ENCODE measurements at regions not wholly inside any gene's neighbourhood (a gene's known extent, or its start where the extent isn't known, plus 50 kb on each side); places are given as distances from the start of the nearest gene placed in this dataset.

DNA sequence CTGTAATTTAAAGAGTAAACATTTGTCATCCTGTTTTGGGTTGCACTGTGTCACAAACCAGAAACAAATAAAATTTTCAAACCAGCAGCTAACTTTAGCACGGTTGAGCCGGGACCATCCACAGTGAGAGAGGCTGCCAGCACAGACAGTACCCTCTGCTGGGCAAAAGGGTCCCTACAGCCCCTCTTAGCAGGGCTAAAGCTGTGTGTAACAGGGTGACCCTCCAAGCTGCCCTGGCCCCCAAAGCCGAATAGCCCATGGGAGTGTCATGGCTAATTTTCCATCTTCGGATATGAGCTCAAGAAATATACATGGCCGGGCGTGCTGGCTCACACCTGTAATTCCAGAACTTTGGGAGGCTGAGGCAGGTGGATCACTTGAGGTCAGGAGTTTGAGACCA is 157.1 kb upstream of the GRIN2B start:
- DNase-seq (peak; percentile 3), ATAC-seq (no peak)
- intact Hi-C loops (cut with micrococcal nuclease): no loop called here
- Mint-ChIP-seq H3K4me3 (no peak overlapping the region), H3K36me3 (ENCODE audit: low read depth) (no peaks in the 10 kb centered on the region), H3K9me3 (no peaks in the 10 kb centered on the region), H3K27me3 (peaks cover 11% of the 10 kb centered on the region), H3K27ac (no peak overlapping the region), H3K4me1 (ENCODE audit: low read depth) (no peaks in the 10 kb centered on the region)
- TF ChIP-seq CTCF (IDR thresholded peaks at IDR 0.05): peak; percentile 21
- CTCF ChIA-PET: interaction anchor here (1.2 kb wide), 1 partner anchor 29 kb away, joined by 5 read pairs; no protein-coding TSS in a partner anchor
- POLR2A ChIA-PET: no interaction called here

DNA sequence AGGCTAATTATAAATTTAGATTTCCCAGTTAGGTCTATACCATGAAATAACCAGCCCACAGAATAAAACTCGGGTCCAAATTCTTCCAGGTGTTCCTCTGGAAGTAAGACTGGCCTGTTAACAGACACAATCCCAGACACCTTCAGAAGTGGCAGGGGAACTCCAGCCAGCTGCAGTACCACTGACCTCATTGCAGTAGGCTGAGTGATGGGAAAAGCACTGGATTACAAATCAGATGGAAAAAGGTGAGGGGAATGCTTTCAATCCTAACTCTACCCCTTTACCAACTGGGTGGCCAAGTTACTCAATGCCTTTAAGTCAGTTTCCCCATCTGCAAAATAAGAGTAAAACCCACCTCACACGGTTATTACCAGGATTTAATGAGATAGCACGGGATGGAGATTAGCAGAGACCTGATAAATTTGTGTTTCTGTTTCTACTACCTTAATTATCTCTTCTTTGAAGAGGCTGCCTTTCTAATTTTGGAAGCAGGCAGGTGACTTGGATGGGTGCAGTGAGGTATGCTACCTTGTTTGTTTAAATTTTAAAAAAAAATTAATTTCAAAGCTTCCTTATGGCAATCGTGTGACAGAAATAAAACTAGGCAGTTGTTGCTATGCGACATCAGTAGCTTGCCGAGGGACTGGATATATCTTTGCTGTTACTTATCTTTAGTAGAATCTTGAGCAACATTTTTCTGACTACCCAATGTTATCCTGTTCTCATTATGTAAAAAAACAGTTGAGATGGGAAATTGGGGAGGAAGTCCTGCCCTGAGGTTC is 167.3 kb upstream of the GRIN2B start:
- POLR2A ChIA-PET: no interaction called here
- no peak overlapping the region for H3K27ac Mint-ChIP-seq
- H3K4me3 Mint-ChIP-seq: no peak overlapping the region
- CTCF ChIA-PET: no interaction called here
- no peak for ATAC-seq
- H3K9me3 Mint-ChIP-seq: peaks cover 1% of the 10 kb centered on the region
- no peaks in the 10 kb centered on the region for H3K4me1 Mint-ChIP-seq (ENCODE audit: low read depth)
- H3K36me3 Mint-ChIP-seq (ENCODE audit: low read depth): no peaks in the 10 kb centered on the region
- peaks cover 1% of the 10 kb centered on the region for H3K27me3 Mint-ChIP-seq
- no peak for DNase-seq
- intact Hi-C loops (cut with micrococcal nuclease): no loop called here
- TF ChIP-seq CTCF (IDR thresholded peaks at IDR 0.05): no peak

GRCh38 chr12:14153803-14154202 is 172.4 kb upstream of the GRIN2B start:
- no peak for ATAC-seq
- intact Hi-C loops (cut with micrococcal nuclease): no loop called here
- H3K4me3 Mint-ChIP-seq: no peak overlapping the region
- H3K27ac Mint-ChIP-seq: no peak overlapping the region
- POLR2A ChIA-PET: no interaction called here
- H3K36me3 Mint-ChIP-seq (ENCODE audit: low read depth): no peaks in the 10 kb centered on the region
- CTCF ChIA-PET: no interaction called here
- H3K27me3 Mint-ChIP-seq: peaks cover 3% of the 10 kb centered on the region
- H3K4me1 Mint-ChIP-seq (ENCODE audit: low read depth): no peaks in the 10 kb centered on the region
- DNase-seq: no peak
- H3K9me3 Mint-ChIP-seq: no peaks in the 10 kb centered on the region
- no peak for TF ChIP-seq CTCF (IDR thresholded peaks at IDR 0.05)

DNA sequence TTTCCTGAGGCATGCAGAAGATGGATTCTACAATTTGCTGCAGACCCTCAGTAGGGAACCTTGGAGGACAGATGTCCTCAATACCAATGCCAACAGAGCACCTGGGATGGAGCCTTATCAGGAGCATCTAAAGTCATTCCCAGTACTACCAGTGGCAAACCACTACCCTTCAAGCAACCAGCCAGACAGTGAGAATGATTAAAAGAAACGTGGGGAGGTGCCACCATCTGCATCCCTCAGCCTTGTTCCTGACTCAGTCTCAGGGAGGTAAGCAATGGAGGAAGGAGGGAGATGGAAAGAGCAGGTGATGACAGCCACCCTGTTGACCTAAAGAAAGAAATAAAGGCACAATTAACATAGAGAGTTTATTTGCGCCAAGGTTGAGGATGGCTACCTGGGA is 175.2 kb upstream of the GRIN2B start:
- intact Hi-C loops (cut with micrococcal nuclease): no loop called here
- H3K36me3 Mint-ChIP-seq (ENCODE audit: low read depth): no peaks in the 10 kb centered on the region
- no peak for TF ChIP-seq CTCF (IDR thresholded peaks at IDR 0.05)
- ATAC-seq (no peak), DNase-seq (no peak)
- peaks cover 3% of the 10 kb centered on the region for H3K27me3 Mint-ChIP-seq
- no peaks in the 10 kb centered on the region for H3K4me1 Mint-ChIP-seq (ENCODE audit: low read depth)
- H3K9me3 Mint-ChIP-seq: no peaks in the 10 kb centered on the region
- no peak overlapping the region for H3K27ac Mint-ChIP-seq
- H3K4me3 Mint-ChIP-seq: no peak overlapping the region
- ChIA-PET POLR2A (interaction anchor here (0.8 kb wide), 1 partner anchor 84 kb away, joined by 3 read pairs; no protein-coding TSS in a partner anchor), CTCF (interaction anchor here (1.1 kb wide), 1 partner anchor 11 kb away, joined by 3 read pairs; no protein-coding TSS in a partner anchor)

- CTCF ChIA-PET: interaction anchor here (1.1 kb wide), 1 partner anchor 10 kb away, joined by 3 read pairs; no protein-coding TSS in a partner anchor
- TF ChIP-seq CTCF (IDR thresholded peaks at IDR 0.05): no peak
- no peak overlapping the region for H3K4me3 Mint-ChIP-seq
Observed at GRCh38 chr12:14157088-14157747, 175.8 kb upstream of the GRIN2B start.

More at GRCh38 chr12:14157088-14157747, 175.8 kb upstream of the GRIN2B start:
- ATAC-seq (no peak), DNase-seq (no peak)
- H3K36me3 Mint-ChIP-seq (ENCODE audit: low read depth): no peaks in the 10 kb centered on the region
- POLR2A ChIA-PET: interaction anchor here (0.8 kb wide), 1 partner anchor 84 kb away, joined by 3 read pairs; no protein-coding TSS in a partner anchor
- intact Hi-C loops (cut with micrococcal nuclease): no loop called here
- H3K27me3 Mint-ChIP-seq: peaks cover 3% of the 10 kb centered on the region
- no peaks in the 10 kb centered on the region for H3K4me1 Mint-ChIP-seq (ENCODE audit: low read depth)
- H3K27ac Mint-ChIP-seq: no peak overlapping the region
- no peaks in the 10 kb centered on the region for H3K9me3 Mint-ChIP-seq

All from activated CD8-positive, alpha-beta T cell treated with anti-CD3 and anti-CD28 coated beads for 36 hours (primary cell).